Liver (tissue), 7 donors: ENCODE measurements at regions not wholly inside any gene's neighbourhood (a gene's known extent, or its start where the extent isn't known, plus 50 kb on each side); places are given as distances from the start of the nearest gene placed in this dataset.

Experiments
- DNase-seq: peaks from one replicate; pipeline ENCODE4 v3.0.0-alpha.2; 2017; ENCODE audit warnings: low spot score
- H3K27ac ChIP-seq, 2 donors: one replicate each; pipeline ENCODE4 v1.7.0; 2013; ENCODE audit warnings: inconsistent platforms in 2 of 2, low read length in 2 of 2, control low read depth in 1 of 2, low read depth in 1 of 2, mild to moderate bottlenecking in 1 of 2
- H3K27me3 ChIP-seq, 4 donors: one replicate each; pipeline versions ENCODE4 v1.6.1 to v1.7.0; 2013; ENCODE audit warnings: low read length in 3 of 4, inconsistent platforms in 1 of 4, mild to moderate bottlenecking in 1 of 4, moderate library complexity in 1 of 4; ENCODE audit not compliant: control insufficient read depth in 4 of 4, insufficient read depth in 4 of 4
- H3K36me3 ChIP-seq, 4 donors: one replicate each; pipeline versions ENCODE4 v1.6.1 to v1.7.0; 2013; ENCODE audit warnings: low read length in 3 of 4, mild to moderate bottlenecking in 3 of 4, low read depth in 1 of 4, moderate library complexity in 1 of 4; ENCODE audit not compliant: control insufficient read depth in 4 of 4, insufficient read depth in 3 of 4
- H3K4me1 ChIP-seq, 4 donors: one replicate each; pipeline versions ENCODE4 v1.6.1 to v1.7.0; 2013; ENCODE audit warnings: low read length in 3 of 4, mild to moderate bottlenecking in 3 of 4, moderate library complexity in 1 of 4; ENCODE audit not compliant: control insufficient read depth in 4 of 4, insufficient read depth in 4 of 4
- H3K4me3 ChIP-seq, 3 donors: one replicate each; pipeline versions ENCODE4 v1.6.1 to v1.7.0; 2013; ENCODE audit warnings: low read length in 3 of 3, control low read depth in 1 of 3, low read depth in 1 of 3, mild to moderate bottlenecking in 1 of 3
- H3K9ac ChIP-seq, 2 donors: one replicate each; pipeline ENCODE4 v1.7.0; 2013; ENCODE audit warnings: low read length in 2 of 2, mild to moderate bottlenecking in 2 of 2, moderate library complexity in 2 of 2, control low read depth in 1 of 2, low read depth in 1 of 2
- H3K9me3 ChIP-seq, 4 donors: one replicate each; pipeline versions ENCODE4 v1.6.1 to v1.7.0; 2013; ENCODE audit warnings: low read length in 3 of 4; ENCODE audit not compliant: control insufficient read depth in 4 of 4
- ATF3 ChIP-seq: IDR thresholded peaks from 2 replicates; pipeline ENCODE4 v1.6.1; 2016; ENCODE audit warnings: antibody characterized with exemption
- FOXA1 ChIP-seq: IDR thresholded peaks from 2 replicates; pipeline ENCODE4 v1.6.1; 2016; ENCODE audit warnings: antibody characterized with exemption
- FOXA2 ChIP-seq: IDR thresholded peaks from 2 replicates; pipeline ENCODE4 v1.6.1; 2016; ENCODE audit warnings: antibody characterized with exemption
- GABPA ChIP-seq, 2 donors: IDR thresholded peaks in 1 of 2; conservative IDR thresholded peaks in 1 of 2; 2 replicates each; pipeline ENCODE4 v1.6.1; 2016; ENCODE audit warnings: antibody characterized with exemption in 2 of 2, mild to moderate bottlenecking in 1 of 2, moderate library complexity in 1 of 2
- HNF4A ChIP-seq, 2 donors: conservative IDR thresholded peaks; 2 replicates each; pipeline ENCODE4 v1.6.1; 2016; ENCODE audit warnings: antibody characterized with exemption in 2 of 2, mild to moderate bottlenecking in 2 of 2
- HNF4G ChIP-seq: IDR thresholded peaks from 2 replicates; pipeline ENCODE4 v1.6.1; 2016; ENCODE audit warnings: antibody characterized with exemption
- JUND ChIP-seq, 2 donors: IDR thresholded peaks; 2 replicates each; pipeline ENCODE4 v1.6.1; 2016; ENCODE audit warnings: antibody characterized with exemption in 2 of 2
- NR2F2 ChIP-seq: IDR thresholded peaks from 2 replicates; pipeline ENCODE4 v1.6.1; 2016; ENCODE audit warnings: antibody characterized with exemption
- RAD21 ChIP-seq, 2 donors: IDR thresholded peaks; 2 replicates each; pipeline ENCODE4 v1.6.1; 2016; ENCODE audit warnings: antibody characterized with exemption in 2 of 2, mild to moderate bottlenecking in 2 of 2
- REST ChIP-seq: IDR thresholded peaks from 2 replicates; pipeline ENCODE4 v1.6.1; 2016; ENCODE audit warnings: antibody characterized with exemption, mild to moderate bottlenecking
- RXRA ChIP-seq, 2 donors: IDR thresholded peaks; 2 replicates each; pipeline ENCODE4 v1.6.1; 2017 to 2018; ENCODE audit warnings: antibody characterized with exemption in 2 of 2, mild to moderate bottlenecking in 1 of 2
- SP1 ChIP-seq: IDR thresholded peaks from 2 replicates; pipeline ENCODE4 v1.6.1; 2018; ENCODE audit warnings: antibody characterized with exemption, mild to moderate bottlenecking
- TAF1 ChIP-seq: conservative IDR thresholded peaks from 2 replicates; pipeline ENCODE4 v1.6.1; 2016; ENCODE audit warnings: antibody characterized with exemption, mild to moderate bottlenecking
- YY1 ChIP-seq: IDR thresholded peaks from 2 replicates; pipeline ENCODE4 v1.6.1; 2016; ENCODE audit warnings: antibody characterized with exemption, mild to moderate bottlenecking
- ZBTB33 ChIP-seq: IDR thresholded peaks from 2 replicates; pipeline ENCODE4 v1.6.1; 2016; ENCODE audit warnings: antibody characterized with exemption
- WGBS: extraction: QIAGEN DNeasy Blood & Tissue Kit; methylation state at CpG from one replicate; pipeline ENCODE4 v1.1.7; 2013; 5-methylcytosine and 5-hydroxymethylcytosine counted together
- donor health status: healthy.
- donor health status: healthy.
- donor health status: healthy.
- donor health status: healthy.

GRCh38 chr3:194962056-194962455 lies 276.4 kb downstream of the FAM43A start:
- no peak overlapping the region for H3K4me3 ChIP-seq
- no peaks in the 10 kb centered on the region for H3K9me3 ChIP-seq
- H3K4me1 ChIP-seq: no peaks in the 10 kb centered on the region
- 87% methylated on average over 2 of the region's 2 CpGs for WGBS
- no peaks in the 10 kb centered on the region for H3K36me3 ChIP-seq
- H3K9ac ChIP-seq: no peak overlapping the region
- no peaks in the 10 kb centered on the region for H3K27me3 ChIP-seq
- TF ChIP-seq FOXA1 (no peak), HNF4A (conservative IDR thresholded peaks at IDR 0.05) (no peak), YY1 (no peak), GABPA (IDR thresholded peaks at IDR 0.05 in 1 of 2, conservative IDR thresholded peaks at IDR 0.05 in 1 of 2) (no peak), ATF3 (no peak)
- DNase-seq: no peak
- H3K27ac ChIP-seq: no peak overlapping the region

- Histone ChIP-seq H3K27me3 (no peaks in the 10 kb centered on the region), H3K9me3 (no peaks in the 10 kb centered on the region), H3K9ac (no peak overlapping the region), H3K27ac (no peak overlapping the region), H3K4me1 (no peaks in the 10 kb centered on the region), H3K36me3 (no peaks in the 10 kb centered on the region), H3K4me3 (no peak overlapping the region)
- no peak for DNase-seq
- 90% methylated on average over 3 of the region's 3 CpGs for WGBS
- TF ChIP-seq RAD21 (IDR thresholded peaks at IDR 0.05) (peak in 1 of 2 donors; percentile 34), YY1 (no peak)
Observed at GRCh38 chr3:194964809-194965208, 279.1 kb downstream of the FAM43A start.

GRCh38 chr3:194967151-194968117 lies 281.8 kb downstream of the FAM43A start:
- Histone ChIP-seq H3K9ac (no peak overlapping the region), H3K9me3 (peaks cover 0 to 1% (median 0%) of the 10 kb centered on the region in 4 donors), H3K4me1 (no peaks in the 10 kb centered on the region), H3K36me3 (no peaks in the 10 kb centered on the region), H3K27me3 (no peaks in the 10 kb centered on the region), H3K27ac (no peak overlapping the region), H3K4me3 (no peak overlapping the region)
- 70% methylated on average over 17 of the region's 17 CpGs for WGBS
- no peak for DNase-seq
- no peak for TF ChIP-seq HNF4G
- TF ChIP-seq JUND (IDR thresholded peaks at IDR 0.05): no peak
- TF ChIP-seq ZBTB33: no peak
- peak in 1 of 2 donors; percentile 13 for TF ChIP-seq RAD21 (IDR thresholded peaks at IDR 0.05)
- TF ChIP-seq FOXA2: no peak

GRCh38 chr3:194970066-194970465 lies 284.4 kb downstream of the FAM43A start:
- Histone ChIP-seq H3K27me3 (no peaks in the 10 kb centered on the region), H3K27ac (no peak overlapping the region), H3K4me3 (no peak overlapping the region), H3K9ac (no peak overlapping the region), H3K9me3 (peaks cover 0 to 1% (median 0%) of the 10 kb centered on the region in 4 donors), H3K4me1 (no peaks in the 10 kb centered on the region), H3K36me3 (no peaks in the 10 kb centered on the region)
- 90% methylated on average over 4 of the region's 4 CpGs for WGBS
- no peak for DNase-seq
- TF ChIP-seq HNF4G (no peak), FOXA1 (no peak), NR2F2 (no peak), FOXA2 (no peak), RXRA (IDR thresholded peaks at IDR 0.05) (no peak), SP1 (no peak), TAF1 (no peak), ATF3 (no peak), REST (no peak)
